C4-2B (cell line): ENCODE measurements at regions not wholly inside any gene's neighbourhood (a gene's known extent, or its start where the extent isn't known, plus 50 kb on each side); places are given as distances from the start of the nearest gene placed in this dataset.
"Not testable (repeated sequence)": the region's sequence is repeated elsewhere in the genome, so short reads cannot be mapped to it uniquely, and the experiment has no call there.

Experiments used
- H3K27ac ChIP-seq: fragments of 450-650 bp; 2 replicates; pipeline ENCODE4 v1.5.1; 2017
- CTCF ChIP-seq: fragments of 450-650 bp; conservative IDR thresholded peaks from 2 replicates; pipeline ENCODE4 v1.5.1; 2017; ENCODE audit warnings: mild to moderate bottlenecking
- ZFX ChIP-seq: fragments of 450-650 bp; IDR thresholded peaks from 2 replicates; pipeline ENCODE4 v1.6.1; 2017

GRCh38 chr3:55267206-55267930 lies 219.7 kb downstream of the WNT5A start:
- TF ChIP-seq ZFX = no peak
- no peak for TF ChIP-seq CTCF
- no peak overlapping the region for H3K27ac ChIP-seq

- TF ChIP-seq CTCF (no peak), ZFX (no peak)
- H3K27ac ChIP-seq = no peak overlapping the region
These were observed 222.2 kb downstream of the WNT5A start for GRCh38 chr3:55264919-55265318.

GRCh38 chr3:55252921-55253320 lies 234.2 kb downstream of the WNT5A start:
- H3K27ac ChIP-seq = no peak overlapping the region
- TF ChIP-seq ZFX = no peak
- TF ChIP-seq CTCF = no peak

GRCh38 chr3:55249156-55249555 lies 237.9 kb downstream of the WNT5A start:
- not testable (repeated sequence) for H3K27ac ChIP-seq

GRCh38 chr3:55247666-55248065 lies 239.4 kb downstream of the WNT5A start:
- no peak overlapping the region for H3K27ac ChIP-seq
- TF ChIP-seq ZFX = no peak

GRCh38 chr3:55246033-55246432 lies 241.1 kb downstream of the WNT5A start:
- TF ChIP-seq CTCF = no peak
- no peak for TF ChIP-seq ZFX
- no peak overlapping the region for H3K27ac ChIP-seq

- H3K27ac ChIP-seq = no peak overlapping the region
- TF ChIP-seq CTCF = no peak
- no peak for TF ChIP-seq ZFX
These were observed 241.8 kb downstream of the WNT5A start for GRCh38 chr3:55245351-55245750.

GRCh38 chr3:55244247-55244646 lies 242.9 kb downstream of the WNT5A start:
- no peak for TF ChIP-seq ZFX
- no peak for TF ChIP-seq CTCF
- H3K27ac ChIP-seq = no peak overlapping the region
